Jurkat, Clone E6-1 (cell line): ENCODE measurements at regions not wholly inside any gene's neighbourhood (a gene's known extent, or its start where the extent isn't known, plus 50 kb on each side); places are given as distances from the start of the nearest gene placed in this dataset.
"Not testable (repeated sequence)": the region's sequence is repeated elsewhere in the genome, so short reads cannot be mapped to it uniquely, and the experiment has no call there.

Experiments
- DNase-seq: peaks from one replicate; pipeline ENCODE4 v3.0.0-alpha.2; 2011; ENCODE audit warnings: low read depth, low spot score
- H3K4me3 ChIP-seq: 2 replicates; pipeline ENCODE4 v1.5.1; 2011; ENCODE audit warnings: mild to moderate bottlenecking, low read length, control low read depth, moderate library complexity

- not testable (repeated sequence) for DNase-seq, H3K4me3 ChIP-seq
These were observed 169.6 kb downstream of the USP22 start for GRCh38 chr17:20873173-20873572.

DNA sequence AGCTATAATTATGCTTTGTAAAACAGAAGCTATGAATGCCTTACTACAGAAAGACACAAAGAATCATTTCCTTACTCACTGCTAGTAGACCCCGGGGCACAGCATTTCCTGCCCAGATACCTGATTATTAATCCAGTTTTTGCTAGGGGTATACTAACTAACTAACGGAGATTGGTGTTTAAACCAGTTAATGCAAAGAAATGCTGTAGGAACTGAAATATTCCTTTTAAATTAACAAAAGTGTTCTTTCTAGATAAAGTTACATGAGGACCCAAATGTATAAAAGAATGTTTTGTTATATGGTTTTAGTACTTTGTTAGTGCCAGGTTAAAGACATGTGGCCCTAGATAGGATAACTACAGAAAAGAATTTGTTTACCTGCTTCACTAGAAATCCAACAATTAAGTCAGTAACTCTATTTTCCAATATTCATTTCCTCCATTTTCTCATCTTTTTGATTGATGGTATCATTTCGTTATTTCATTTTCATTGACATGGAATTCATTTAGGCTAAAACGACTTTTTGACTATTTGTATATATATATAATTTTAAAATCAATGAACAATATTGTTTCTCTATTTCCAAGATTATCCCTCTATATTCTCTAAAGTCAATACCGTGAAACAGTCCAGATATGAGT lies 169.0 kb downstream of the USP22 start:
- DNase-seq, H3K4me3 ChIP-seq: not testable (repeated sequence)

GRCh38 chr17:20877384-20877783 lies 165.4 kb downstream of the USP22 start:
- not testable (repeated sequence) for DNase-seq, H3K4me3 ChIP-seq

- H3K4me3 ChIP-seq = no peak overlapping the region
- DNase-seq = no peak
These were observed 152.5 kb downstream of the USP22 start for GRCh38 chr17:20890338-20890737.

DNA sequence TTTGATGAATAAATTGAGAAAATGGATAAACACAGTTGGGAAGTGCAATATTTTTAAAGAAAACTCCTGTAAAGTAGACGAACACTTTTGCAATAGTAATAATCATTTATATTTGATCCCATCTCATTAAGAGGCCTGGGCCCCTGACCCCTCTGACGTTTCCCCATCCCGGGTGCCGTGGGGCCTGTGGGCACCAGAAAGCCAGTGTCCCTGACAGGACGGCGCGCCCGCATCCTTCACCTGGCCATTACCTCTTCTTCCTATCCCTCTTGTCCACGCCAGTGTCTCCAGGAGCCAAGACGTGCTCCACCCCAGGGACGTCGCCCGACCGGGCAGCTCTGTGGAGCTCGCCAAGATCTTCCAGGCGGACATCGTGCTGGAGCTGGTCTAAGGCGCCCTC lies 147.4 kb downstream of the USP22 start:
- H3K4me3 ChIP-seq, DNase-seq: not testable (repeated sequence)

DNA sequence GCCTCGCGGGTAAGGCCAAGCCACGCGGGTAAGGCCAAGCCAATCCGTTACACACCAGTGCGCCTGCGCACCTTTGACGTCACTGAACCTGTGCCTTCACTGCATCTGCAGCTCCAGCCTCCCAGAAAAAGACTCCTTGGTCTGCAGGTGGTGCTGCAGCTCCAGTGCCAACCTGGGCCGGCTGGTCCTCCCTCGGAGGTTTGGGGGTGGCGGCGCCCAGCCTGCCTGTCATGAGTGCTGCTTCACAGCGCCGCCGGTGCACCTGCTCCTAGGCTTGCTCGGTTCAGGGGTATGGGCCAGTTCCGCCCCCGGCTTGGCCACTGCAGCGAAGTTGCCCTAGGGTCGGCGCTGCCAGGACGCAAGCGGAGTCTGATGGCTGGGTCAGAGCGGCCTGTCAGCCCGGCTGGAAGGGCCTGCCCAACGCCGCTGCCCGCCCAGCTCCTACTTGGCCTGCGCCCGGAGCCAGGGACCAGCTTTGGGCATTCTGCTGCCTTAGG lies 146.6 kb downstream of the USP22 start:
- DNase-seq = no peak

GRCh38 chr17:20898726-20899125 lies 144.1 kb downstream of the USP22 start:
- H3K4me3 ChIP-seq, DNase-seq: not testable (repeated sequence)

More for the DNA sequence above, 146.6 kb downstream of the USP22 start:
- H3K4me3 ChIP-seq = no peak overlapping the region

GRCh38 chr17:20902496-20902895 lies 140.3 kb downstream of the USP22 start:
- H3K4me3 ChIP-seq, DNase-seq: not testable (repeated sequence)

GRCh38 chr17:20903549-20903948 lies 139.3 kb downstream of the USP22 start:
- DNase-seq, H3K4me3 ChIP-seq: not testable (repeated sequence)

DNA sequence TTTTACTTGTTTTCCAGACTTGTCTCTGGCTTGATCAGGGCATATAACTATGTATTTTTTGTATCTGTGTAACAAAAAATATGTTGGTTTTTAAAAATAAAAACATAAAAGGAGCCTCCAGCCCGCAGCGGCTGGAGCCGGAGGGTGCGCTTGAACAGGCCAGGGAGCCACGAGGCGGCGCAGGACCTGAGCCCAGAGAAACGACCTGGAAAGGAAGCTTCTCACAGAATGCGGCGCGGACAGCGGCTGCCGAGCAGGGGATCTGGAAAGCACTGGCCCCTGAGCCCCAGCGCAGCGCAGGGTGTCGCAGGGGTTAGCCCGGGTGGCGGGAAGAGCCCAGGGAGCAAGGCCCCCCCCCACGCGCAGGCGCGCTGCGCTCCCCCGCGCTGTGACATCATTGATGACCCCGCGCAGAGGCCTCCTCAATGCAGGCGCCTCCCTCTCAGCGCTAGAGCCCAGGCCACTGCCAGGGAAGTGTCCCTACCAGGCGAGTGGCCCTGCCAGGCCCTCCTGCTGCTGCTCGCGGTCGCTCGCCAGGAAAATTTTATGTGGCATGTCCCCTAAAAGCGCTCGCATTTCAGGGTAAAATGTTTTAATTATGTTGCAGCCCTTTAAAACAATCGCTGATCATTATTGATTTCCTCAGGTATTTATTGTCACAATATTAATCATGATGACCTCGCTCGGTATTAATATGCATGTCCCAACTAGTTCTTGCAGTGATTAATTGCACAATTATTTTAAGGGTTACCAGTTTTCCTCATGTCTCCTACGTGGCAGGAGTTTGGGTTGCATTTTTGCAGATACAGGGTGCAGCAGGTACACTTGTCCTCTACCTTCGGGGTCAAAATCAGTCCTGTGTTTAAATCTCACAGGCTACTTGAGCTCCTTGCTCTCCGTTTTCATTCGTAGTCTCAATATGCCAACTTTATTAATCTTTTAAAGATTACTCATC lies 134.2 kb downstream of the USP22 start:
- H3K4me3 ChIP-seq = no peak overlapping the region
- DNase-seq = no peak

DNA sequence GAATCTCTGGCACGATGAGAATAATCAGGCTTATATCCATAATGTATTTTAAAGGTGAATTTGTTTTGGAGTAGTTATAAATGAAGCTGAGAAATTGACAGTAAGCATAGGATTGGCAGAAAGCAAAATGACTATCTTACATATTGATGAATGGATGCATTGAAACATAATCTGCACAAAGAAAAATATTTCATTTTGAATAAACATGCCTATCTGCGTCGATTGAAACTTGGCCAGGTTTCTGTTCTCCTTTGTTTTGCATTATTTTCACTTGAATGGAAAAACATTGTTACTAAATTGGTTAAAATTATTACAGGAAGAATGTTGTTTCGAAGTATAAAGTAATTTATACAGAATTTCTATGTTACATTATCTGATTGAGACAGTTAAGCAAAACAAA lies 128.2 kb downstream of the USP22 start:
- no peak for DNase-seq
- H3K4me3 ChIP-seq = no peak overlapping the region

DNA sequence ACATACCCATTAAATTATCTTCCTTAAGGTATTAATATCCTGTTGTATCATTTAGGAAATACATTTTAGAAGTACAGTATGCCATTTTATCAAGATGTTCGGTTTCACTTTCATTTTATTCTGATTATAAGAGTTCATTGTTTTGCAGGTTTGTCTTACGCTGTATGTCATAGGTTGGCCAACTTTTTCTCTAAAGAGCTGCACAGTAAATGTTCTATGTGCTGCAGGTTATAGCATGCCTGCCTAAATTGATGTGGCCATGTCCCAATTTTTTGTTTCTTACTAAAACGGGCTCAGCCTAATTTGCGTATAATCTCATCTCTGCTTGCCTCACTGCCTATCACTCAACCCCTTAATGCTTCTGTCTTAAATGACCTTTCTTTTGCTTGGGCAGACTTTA lies 126.4 kb downstream of the USP22 start:
- H3K4me3 ChIP-seq = no peak overlapping the region
- DNase-seq = no peak

DNA sequence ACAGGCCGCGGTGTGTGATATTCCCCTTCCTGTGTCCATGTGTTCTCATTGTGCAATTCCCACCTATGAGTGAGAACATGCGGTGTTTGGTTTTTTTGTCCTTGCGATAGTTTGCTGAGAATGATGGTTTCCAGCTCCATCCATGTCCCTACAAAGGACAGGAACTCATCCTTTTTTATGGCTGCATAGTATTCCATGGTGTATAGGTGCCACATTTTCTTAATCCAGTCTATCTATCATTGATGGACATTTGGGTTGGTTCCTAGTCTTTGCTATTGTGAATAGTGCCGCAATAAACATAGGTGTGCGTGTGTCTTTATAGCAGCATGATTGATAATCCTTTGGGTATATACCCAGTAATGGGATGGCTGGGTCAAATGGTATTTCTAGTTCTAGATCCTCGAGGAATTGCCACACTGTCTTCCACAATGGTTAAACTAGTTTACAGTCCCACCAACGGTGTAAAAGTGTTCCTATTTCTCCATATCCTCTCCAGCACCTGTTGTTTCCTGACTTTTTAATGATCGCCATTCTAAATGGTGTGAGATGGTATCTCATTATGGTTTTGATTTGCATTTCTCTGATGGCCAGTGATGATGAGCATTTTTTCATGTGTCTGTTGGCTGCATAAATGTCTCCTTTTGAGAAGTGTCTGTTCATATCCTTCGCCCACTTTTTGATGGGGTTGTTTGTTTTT lies 125.1 kb downstream of the USP22 start:
- DNase-seq, H3K4me3 ChIP-seq: not testable (repeated sequence)

DNA sequence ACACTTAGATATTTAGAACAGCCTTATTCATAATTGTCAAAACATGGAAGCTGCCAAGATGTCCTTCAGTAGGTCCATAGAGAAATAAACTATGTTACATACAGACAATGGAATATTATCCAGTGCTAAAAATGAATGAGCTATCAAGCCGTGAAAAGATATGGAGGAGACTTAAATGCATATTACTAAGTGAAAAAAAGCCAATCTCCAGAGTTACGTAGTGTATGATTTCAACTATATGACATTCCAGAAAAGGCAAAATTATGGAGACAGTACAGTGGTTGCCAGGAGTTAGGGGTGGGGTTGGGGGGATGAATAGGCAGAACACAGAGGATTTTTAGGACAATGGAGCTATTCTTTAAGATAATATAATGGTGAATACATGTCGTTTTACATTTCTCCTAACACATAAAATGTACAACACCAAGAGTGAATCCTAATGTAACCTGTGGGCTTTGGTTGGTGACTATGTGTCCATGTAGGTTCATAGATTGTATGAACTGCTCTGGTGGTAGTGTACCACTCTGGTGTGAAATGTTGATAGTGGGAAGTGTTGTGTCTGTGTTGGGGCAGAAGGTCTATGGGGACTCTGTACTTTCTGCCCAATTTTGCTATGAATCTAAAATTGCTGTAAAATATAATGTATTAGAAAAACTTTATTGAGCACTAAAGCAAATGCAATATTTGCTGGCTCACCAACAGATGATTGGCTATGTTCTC lies 122.6 kb downstream of the USP22 start:
- DNase-seq = no peak
- no peak overlapping the region for H3K4me3 ChIP-seq

- DNase-seq = no peak
- H3K4me3 ChIP-seq = no peak overlapping the region
These were observed 122.0 kb downstream of the USP22 start for GRCh38 chr17:20920815-20921199.

DNA sequence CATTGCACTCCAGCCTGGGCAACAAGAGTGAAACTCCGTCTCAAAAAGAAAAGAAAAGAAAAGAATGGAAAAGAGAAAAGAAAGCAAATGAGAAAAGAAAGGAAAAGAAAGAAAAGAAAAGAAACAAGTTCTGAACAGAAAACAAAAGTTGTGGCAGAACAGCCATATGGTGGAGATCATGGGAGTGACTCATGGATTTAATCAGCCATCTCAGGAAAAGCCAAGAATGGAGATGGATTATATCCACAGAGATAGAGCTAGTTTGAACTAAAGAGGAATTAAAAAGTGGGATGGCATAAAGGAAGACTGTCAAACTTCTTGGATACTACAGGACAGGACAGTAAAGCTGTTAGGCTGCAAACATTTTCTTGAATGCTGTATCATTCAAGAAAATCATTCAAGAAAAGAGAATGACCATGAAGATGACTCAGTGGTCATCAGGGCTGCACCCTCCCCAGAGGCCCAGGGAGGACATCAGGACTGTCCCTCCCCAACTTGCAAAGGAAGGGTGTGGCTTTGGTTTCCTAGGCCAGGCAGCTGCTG lies 120.6 kb downstream of the USP22 start:
- no peak overlapping the region for H3K4me3 ChIP-seq
- no peak for DNase-seq

DNA sequence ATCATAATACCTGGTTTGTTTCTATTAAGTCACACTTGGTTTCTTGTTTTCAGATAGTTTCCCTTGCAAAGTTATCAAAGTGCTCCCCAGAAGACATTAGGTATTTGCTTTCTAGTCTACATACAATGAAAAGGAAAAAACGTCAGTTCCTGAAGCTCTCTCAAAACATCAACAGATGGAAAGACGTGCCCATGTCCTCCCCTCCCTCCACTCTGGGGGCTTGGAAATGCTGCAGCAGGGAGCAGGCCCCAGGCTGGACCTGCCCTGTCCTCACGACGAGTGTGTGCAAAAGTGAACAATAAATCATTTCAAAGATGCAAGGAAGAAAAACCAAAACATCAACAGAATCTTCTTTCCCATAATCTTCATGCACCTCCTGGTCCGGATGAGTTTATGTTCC lies 118.5 kb downstream of the USP22 start:
- no peak overlapping the region for H3K4me3 ChIP-seq
- DNase-seq = no peak

- no peak for DNase-seq
- no peak overlapping the region for H3K4me3 ChIP-seq
These were observed 117.7 kb downstream of the USP22 start for GRCh38 chr17:20925091-20925490.

DNA sequence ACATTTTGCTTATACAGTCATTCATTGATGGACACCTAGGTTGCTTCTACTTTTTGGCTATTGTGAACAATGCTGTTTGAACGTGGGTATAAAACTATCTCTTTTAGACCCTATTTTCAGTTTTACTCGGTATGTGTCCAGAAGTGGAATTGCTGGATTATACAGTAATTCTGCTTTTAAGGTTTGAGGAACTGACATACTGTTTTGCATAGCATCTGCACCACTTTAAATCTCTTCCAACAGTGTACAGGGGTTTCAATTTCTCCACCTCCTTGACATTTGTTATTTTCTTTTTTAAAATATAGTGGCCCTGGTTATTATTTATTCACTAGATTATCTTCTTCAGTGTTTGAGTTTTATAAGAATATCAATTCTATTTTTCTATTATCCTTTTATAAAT lies 116.9 kb downstream of the USP22 start:
- no peak for DNase-seq
- no peak overlapping the region for H3K4me3 ChIP-seq
